Heart right ventricle (tissue), 16 donors: ENCODE measurements at regions not wholly inside any gene's neighbourhood (a gene's known extent, or its start where the extent isn't known, plus 50 kb on each side); places are given as distances from the start of the nearest gene placed in this dataset.
"Not testable (repeated sequence)": the region's sequence is repeated elsewhere in the genome, so short reads cannot be mapped to it uniquely, and the experiment has no call there.

Experiments
- ATAC-seq, 8 donors: fragments of 200-7000 bp; cut with Tn5 transposase; one replicate each; pipeline ENCODE4 v1.9.1; 2020; ENCODE audit warnings: mild to moderate bottlenecking in 8 of 8, moderate library complexity in 8 of 8, moderate number of reproducible peaks in 1 of 8
- DNase-seq, 2 donors: peaks; one replicate each; pipeline ENCODE4 v3.0.0-alpha.2; 2020
- H3K27ac ChIP-seq, 10 donors: fragments of 200-600 bp; sonication (generic) in 2 of 10; one replicate each; pipeline versions ENCODE4 v1.5.0 to v1.8.0; 2020 to 2022; ENCODE audit warnings: mild to moderate bottlenecking in 3 of 10
- H3K27me3 ChIP-seq, 7 donors: fragments of 200-600 bp; one replicate each; pipeline ENCODE4 v1.8.0; 2021 to 2022; ENCODE audit warnings: mild to moderate bottlenecking in 2 of 7
- H3K36me3 ChIP-seq, 9 donors: fragments of 200-600 bp; sonication (generic) in 1 of 9; one replicate each; pipeline versions ENCODE4 v1.5.0 to v1.8.0; 2020 to 2022; ENCODE audit warnings: mild to moderate bottlenecking in 2 of 9
- H3K4me1 ChIP-seq, 9 donors: fragments of 200-600 bp; sonication (generic) in 1 of 9; one replicate each; pipeline versions ENCODE4 v1.5.0 to v1.8.0; 2020 to 2022; ENCODE audit warnings: mild to moderate bottlenecking in 4 of 9
- H3K4me3 ChIP-seq, 10 donors: fragments of 200-600 bp; sonication (generic) in 2 of 10; one replicate each; pipeline versions ENCODE4 v1.5.0 to v1.8.0; 2020 to 2022; ENCODE audit warnings: mild to moderate bottlenecking in 7 of 10, moderate library complexity in 2 of 10
- H3K9me3 ChIP-seq, 11 donors: fragments of 200-600 bp in 10 of 11; sonication (generic) in 2 of 11; one replicate each; pipeline versions ENCODE4 v1.5.0 to v1.8.0; 2013 to 2022; ENCODE audit warnings: mild to moderate bottlenecking in 2 of 11, control low read depth in 1 of 11, moderate library complexity in 1 of 11
- CTCF ChIP-seq, 9 donors: fragments of 200-600 bp; sonication (generic) in 2 of 9; IDR thresholded peaks; one replicate each; pipeline versions ENCODE4 v1.5.0 to v1.8.0; 2021 to 2022; ENCODE audit warnings: antibody characterized with exemption in 9 of 9, mild to moderate bottlenecking in 5 of 9, moderate library complexity in 1 of 9
- WGBS, 2 donors: extraction: QIAGEN DNeasy Blood & Tissue Kit; methylation state at CpG; one replicate each; pipeline ENCODE4 v1.1.7; 2013; ENCODE audit warnings: inconsistent platforms in 1 of 2; 5-methylcytosine and 5-hydroxymethylcytosine counted together
- intact Hi-C, 10 donors: fragments of 100-400 bp; cut with DNase I; formaldehyde crosslinking; loops; one replicate each; pipeline versions ENCODE4 v1.11.1 to v1.14.2; 2022
- donor health status: Arrhythmogenic right ventricular cardiomyopathy.
- donor health status: ischemic (EF 13 %, LVEDD 7.1; RV severe dilation, severe dysfunction).
- donor health status: healthy with polysubstance abuse.
- donor health status: DM: no; HTN: yes; CAD: no.
- donor health status: DM: no; HTN: no; CAD: no.
- donor health status: ischemic (EF 25% LVEDD 6.9; RV normal size, moderate dysfunction).
- donor health status: ischemic (EF 25% LVEDD 5.7; RV mildly dilated, moderate dysfunction).
- donor health status: healthy.
- donor health status: DM: yes; HTN: yes; CAD: no.
- donor health status: Ischemic cardiomyopathy.
- donor health status: ischemic (EF 35%, LVEDD 5.7; RV mildly dilated, moderate dysfunction).
- donor health status: nonischemic (EF 11% LVEDD 7.7; RV severe dilation, severe dysfunction).
- donor health status: DM: yes; HTN: yes; CAD: no.
- donor health status: PGD.
- donor health status: ischemic (EF 29% LVEDD 5.4; RV normal size, mild dysfunction).
- donor health status: nonischemic (EF 23%, LVEDD 6.1; RV moderate dilation, normal function).

DNA sequence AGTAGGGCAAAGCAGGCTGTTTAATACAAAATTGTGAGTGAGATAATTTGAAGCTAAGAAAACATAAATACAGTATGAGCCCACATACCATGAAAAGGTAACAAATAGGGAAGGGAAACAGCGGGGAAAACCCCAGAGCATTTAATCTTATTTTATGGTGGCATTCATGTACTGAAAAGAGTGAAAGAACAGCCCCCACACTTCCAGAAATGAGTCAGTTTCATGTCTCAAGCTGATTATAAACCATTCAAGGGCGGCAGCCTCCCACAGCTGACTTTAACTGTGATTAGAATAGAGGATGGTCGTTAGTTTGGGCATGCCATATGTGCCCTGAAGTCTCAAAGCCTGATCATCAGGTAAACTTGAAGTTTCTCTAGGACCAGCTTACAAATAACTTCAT lies 64.5 kb downstream of the FOXG1 start:
- ATAC-seq (no peak), DNase-seq (no peak)
- no peak for TF ChIP-seq CTCF (IDR thresholded peaks at IDR 0.05)
- no peak overlapping the region for H3K27ac ChIP-seq
- H3K4me1 ChIP-seq: no peaks in the 10 kb centered on the region
- intact Hi-C loops: no loop called here
- WGBS, 2 donors: 49 to 60% methylated on average over 3 of the region's 3 CpGs
- no peaks in the 10 kb centered on the region for H3K27me3 ChIP-seq
- no peak overlapping the region for H3K4me3 ChIP-seq
- H3K9me3 ChIP-seq: peaks cover 0 to 4% (median 0%) of the 10 kb centered on the region in 11 donors
- no peaks in the 10 kb centered on the region for H3K36me3 ChIP-seq

GRCh38 chr14:28842569-28842968 lies 76.0 kb downstream of the FOXG1 start:
- WGBS, 2 donors: 77 to 88% methylated on average over 5 of the region's 5 CpGs
- H3K4me3 ChIP-seq, DNase-seq, ATAC-seq, H3K4me1 ChIP-seq, H3K27ac ChIP-seq, intact Hi-C loops, H3K36me3 ChIP-seq, H3K27me3 ChIP-seq: not testable (repeated sequence)
- H3K9me3 ChIP-seq: peaks cover 0 to 22% (median 0%) of the 10 kb centered on the region in 11 donors

DNA sequence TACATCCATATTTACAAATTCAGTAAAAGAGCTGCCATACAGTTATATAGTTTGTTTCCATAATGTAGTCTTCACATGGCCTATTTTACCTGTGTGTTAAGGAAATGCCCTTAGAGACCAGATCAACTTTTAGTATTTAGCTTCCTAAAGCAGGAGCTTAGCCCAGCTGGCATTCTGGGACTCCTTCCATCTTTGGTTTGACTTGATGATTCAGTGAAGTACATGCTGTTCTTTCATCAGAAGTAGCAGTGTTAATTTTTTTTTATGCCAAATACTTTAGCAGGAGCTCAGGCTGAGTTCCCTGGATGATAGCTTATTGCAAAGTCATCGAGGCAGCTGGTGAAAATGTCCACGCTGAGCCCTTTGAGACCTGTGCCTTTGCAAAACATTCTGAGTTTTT lies 101.0 kb downstream of the FOXG1 start:
- 64 to 69% methylated on average over 2 of the region's 2 CpGs for WGBS, 2 donors
- Histone ChIP-seq H3K27me3 (no peaks in the 10 kb centered on the region), H3K9me3 (peaks cover 0 to 14% (median 0%) of the 10 kb centered on the region in 11 donors), H3K36me3 (no peaks in the 10 kb centered on the region), H3K4me3 (no peak overlapping the region), H3K27ac (no peak overlapping the region), H3K4me1 (no peaks in the 10 kb centered on the region)
- no peak for TF ChIP-seq CTCF (IDR thresholded peaks at IDR 0.05)
- intact Hi-C loops: no loop called here
- DNase-seq (no peak), ATAC-seq (no peak)

GRCh38 chr14:28870033-28870564 lies 103.5 kb downstream of the FOXG1 start:
- TF ChIP-seq CTCF (IDR thresholded peaks at IDR 0.05): no peak
- no peak for ATAC-seq
- Histone ChIP-seq H3K27me3 (no peaks in the 10 kb centered on the region), H3K36me3 (no peaks in the 10 kb centered on the region), H3K27ac (no peak overlapping the region), H3K4me1 (no peaks in the 10 kb centered on the region), H3K9me3 (peaks cover 0 to 4% (median 0%) of the 10 kb centered on the region in 11 donors), H3K4me3 (no peak overlapping the region)
- DNase-seq: no peak
- 60 to 69% methylated on average over 2 of the region's 2 CpGs for WGBS, 2 donors
- intact Hi-C loops: no loop called here

GRCh38 chr14:28875934-28876571 lies 109.5 kb downstream of the FOXG1 start:
- Histone ChIP-seq H3K4me1 (no peaks in the 10 kb centered on the region), H3K9me3 (no peaks in the 10 kb centered on the region), H3K4me3 (no peak overlapping the region), H3K36me3 (no peaks in the 10 kb centered on the region), H3K27me3 (no peaks in the 10 kb centered on the region), H3K27ac (no peak overlapping the region)
- WGBS, 2 donors: 58 to 62% methylated on average over 3 of the region's 3 CpGs
- intact Hi-C loops: no loop called here
- TF ChIP-seq CTCF (IDR thresholded peaks at IDR 0.05): no peak
- ATAC-seq: no peak
- no peak for DNase-seq
